ENCODE measurements at regions not wholly inside any gene's neighbourhood (a gene's known extent, or its start where the extent isn't known, plus 50 kb on each side); places are given as distances from the start of the nearest gene placed in this dataset.

DNA sequence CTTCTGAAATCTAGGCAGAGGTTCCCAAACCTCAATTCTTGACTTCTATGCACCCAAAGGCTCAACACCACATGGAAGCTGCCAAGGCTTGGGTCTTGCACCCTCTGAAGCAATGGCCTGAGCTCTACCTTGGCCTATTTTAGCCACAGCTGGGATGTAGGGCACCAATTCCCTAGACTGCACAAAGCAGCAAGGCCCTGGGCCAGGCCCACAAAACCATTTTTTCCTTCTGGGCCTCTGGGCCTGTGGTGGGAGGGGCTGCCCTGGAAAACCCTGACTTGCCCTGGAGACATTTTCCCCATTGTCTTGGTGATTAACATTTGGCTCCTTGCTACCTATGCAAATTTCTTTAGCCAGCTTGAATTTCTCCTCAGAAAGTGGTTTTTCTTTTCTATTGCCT is 315.2 kb downstream of the DCDC2C start:
- no peaks in the 10 kb centered on the region for H3K4me1 Mint-ChIP-seq (ENCODE audit: low read depth, unreplicated experiment)
- H3K27me3 Mint-ChIP-seq (ENCODE audit: unreplicated experiment): peaks cover 2% of the 10 kb centered on the region
- peaks cover 12% of the 10 kb centered on the region for H3K36me3 Mint-ChIP-seq (ENCODE audit: unreplicated experiment)
- peaks cover 8% of the 10 kb centered on the region for H3K9me3 Mint-ChIP-seq (ENCODE audit: unreplicated experiment)
- no peak overlapping the region for H3K27ac Mint-ChIP-seq (ENCODE audit: unreplicated experiment)
- no peak overlapping the region for H3K4me3 Mint-ChIP-seq (ENCODE audit: unreplicated experiment)
- TF ChIP-seq CTCF (IDR thresholded peaks at IDR 0.05; ENCODE audit: partially characterized antibody, unreplicated experiment): no peak
- no peak for DNase-seq

DNA sequence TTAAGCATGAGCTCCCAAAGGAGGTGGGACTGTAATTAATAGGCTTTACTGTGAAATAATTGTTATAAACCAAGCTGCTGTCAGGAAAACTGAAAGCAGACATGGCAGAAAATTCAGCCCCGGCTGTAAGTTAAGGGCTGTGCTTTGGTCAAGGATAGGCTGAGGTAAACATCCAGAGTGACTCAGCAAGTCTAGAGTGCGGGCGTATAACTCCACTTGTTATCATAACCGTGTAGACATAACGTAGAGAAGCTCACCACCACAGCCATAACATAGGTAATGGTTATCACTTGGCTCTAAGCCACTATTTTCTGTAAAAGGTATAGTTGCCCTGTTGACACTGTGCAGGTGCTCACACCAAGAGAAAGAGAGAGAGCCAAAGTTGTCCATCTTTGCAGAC is 316.8 kb downstream of the DCDC2C start:
- Mint-ChIP-seq H3K36me3 (ENCODE audit: unreplicated experiment) (peaks cover 10% of the 10 kb centered on the region), H3K9me3 (ENCODE audit: unreplicated experiment) (peaks cover 8% of the 10 kb centered on the region), H3K27me3 (ENCODE audit: unreplicated experiment) (peaks cover 2% of the 10 kb centered on the region), H3K27ac (ENCODE audit: unreplicated experiment) (no peak overlapping the region), H3K4me1 (ENCODE audit: low read depth, unreplicated experiment) (no peaks in the 10 kb centered on the region), H3K4me3 (ENCODE audit: unreplicated experiment) (no peak overlapping the region)
- DNase-seq: no peak
- TF ChIP-seq CTCF (IDR thresholded peaks at IDR 0.05; ENCODE audit: partially characterized antibody, unreplicated experiment): no peak

DNA sequence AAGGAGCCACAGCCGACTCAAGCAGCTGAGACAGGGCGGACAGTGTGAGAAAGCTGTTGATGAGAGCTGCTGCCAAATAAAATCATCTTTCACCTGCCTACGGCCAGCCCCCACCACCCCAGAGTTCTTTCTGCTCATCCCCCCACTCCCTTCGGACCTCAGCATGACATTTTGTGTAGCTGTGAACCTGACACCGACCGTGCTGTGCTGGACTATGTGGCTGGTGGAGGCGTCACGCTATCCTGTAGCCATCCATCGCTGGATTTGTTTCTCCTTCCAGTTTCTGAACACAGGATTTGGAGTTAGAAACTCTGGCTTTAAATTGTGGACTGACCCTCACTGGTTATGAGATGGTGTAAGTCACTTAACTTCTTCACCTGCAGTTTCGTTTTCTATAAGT is 317.3 kb downstream of the DCDC2C start:
- peaks cover 2% of the 10 kb centered on the region for H3K27me3 Mint-ChIP-seq (ENCODE audit: unreplicated experiment)
- peaks cover 10% of the 10 kb centered on the region for H3K36me3 Mint-ChIP-seq (ENCODE audit: unreplicated experiment)
- no peak overlapping the region for H3K27ac Mint-ChIP-seq (ENCODE audit: unreplicated experiment)
- no peak for TF ChIP-seq CTCF (IDR thresholded peaks at IDR 0.05; ENCODE audit: partially characterized antibody, unreplicated experiment)
- no peak overlapping the region for H3K4me3 Mint-ChIP-seq (ENCODE audit: unreplicated experiment)
- DNase-seq: no peak
- H3K4me1 Mint-ChIP-seq (ENCODE audit: low read depth, unreplicated experiment): no peaks in the 10 kb centered on the region
- H3K9me3 Mint-ChIP-seq (ENCODE audit: unreplicated experiment): peaks cover 8% of the 10 kb centered on the region

- no peak for TF ChIP-seq CTCF (IDR thresholded peaks at IDR 0.05; ENCODE audit: partially characterized antibody, unreplicated experiment)
- peaks cover 13% of the 10 kb centered on the region for H3K36me3 Mint-ChIP-seq (ENCODE audit: unreplicated experiment)
- no peaks in the 10 kb centered on the region for H3K9me3 Mint-ChIP-seq (ENCODE audit: unreplicated experiment)
These were observed 321.2 kb downstream of the DCDC2C start for GRCh38 chr2:4024605-4025004.

GRCh38 chr2:4029081-4029480 is 325.7 kb downstream of the DCDC2C start:
- Mint-ChIP-seq H3K27me3 (ENCODE audit: unreplicated experiment) (no peaks in the 10 kb centered on the region), H3K4me1 (ENCODE audit: low read depth, unreplicated experiment) (no peaks in the 10 kb centered on the region), H3K27ac (ENCODE audit: unreplicated experiment) (no peak overlapping the region), H3K9me3 (ENCODE audit: unreplicated experiment) (no peaks in the 10 kb centered on the region), H3K4me3 (ENCODE audit: unreplicated experiment) (no peak overlapping the region), H3K36me3 (ENCODE audit: unreplicated experiment) (peaks cover 13% of the 10 kb centered on the region)
- TF ChIP-seq CTCF (IDR thresholded peaks at IDR 0.05; ENCODE audit: partially characterized antibody, unreplicated experiment): no peak
- no peak for DNase-seq

More at GRCh38 chr2:4024605-4025004, 321.2 kb downstream of the DCDC2C start:
- H3K27ac Mint-ChIP-seq (ENCODE audit: unreplicated experiment): no peak overlapping the region
- no peaks in the 10 kb centered on the region for H3K4me1 Mint-ChIP-seq (ENCODE audit: low read depth, unreplicated experiment)
- peaks cover 2% of the 10 kb centered on the region for H3K27me3 Mint-ChIP-seq (ENCODE audit: unreplicated experiment)
- DNase-seq: no peak
- no peak overlapping the region for H3K4me3 Mint-ChIP-seq (ENCODE audit: unreplicated experiment)
